Activated naive CD8-positive, alpha-beta T cell treated with anti-CD3 and anti-CD28 coated beads for 36 hours (primary cell): ENCODE measurements at regions not wholly inside any gene's neighbourhood (a gene's known extent, or its start where the extent isn't known, plus 50 kb on each side); places are given as distances from the start of the nearest gene placed in this dataset.

Experiments
- DNase-seq: peaks from one replicate; pipeline ENCODE4 v3.0.0; 2021
- H3K27ac Mint-ChIP-seq: one replicate; pipeline ENCODE4 v1.8.0; 2022; ENCODE audit warnings: mild to moderate bottlenecking, moderate library complexity, mixed read lengths
- H3K27me3 Mint-ChIP-seq: one replicate; pipeline ENCODE4 v1.8.0; 2022; ENCODE audit warnings: mild to moderate bottlenecking, mixed read lengths
- H3K36me3 Mint-ChIP-seq: one replicate; pipeline ENCODE4 v1.8.0; 2021; ENCODE audit warnings: mild to moderate bottlenecking, mixed read lengths
- H3K4me1 Mint-ChIP-seq: one replicate; pipeline ENCODE4 v1.8.0; 2021; ENCODE audit warnings: mixed read lengths
- H3K4me3 Mint-ChIP-seq: one replicate; pipeline ENCODE4 v1.8.0; 2022; ENCODE audit warnings: mild to moderate bottlenecking, moderate library complexity, mixed read lengths
- H3K9me3 Mint-ChIP-seq: one replicate; pipeline ENCODE4 v1.8.0; 2022; ENCODE audit warnings: mixed read lengths

DNA sequence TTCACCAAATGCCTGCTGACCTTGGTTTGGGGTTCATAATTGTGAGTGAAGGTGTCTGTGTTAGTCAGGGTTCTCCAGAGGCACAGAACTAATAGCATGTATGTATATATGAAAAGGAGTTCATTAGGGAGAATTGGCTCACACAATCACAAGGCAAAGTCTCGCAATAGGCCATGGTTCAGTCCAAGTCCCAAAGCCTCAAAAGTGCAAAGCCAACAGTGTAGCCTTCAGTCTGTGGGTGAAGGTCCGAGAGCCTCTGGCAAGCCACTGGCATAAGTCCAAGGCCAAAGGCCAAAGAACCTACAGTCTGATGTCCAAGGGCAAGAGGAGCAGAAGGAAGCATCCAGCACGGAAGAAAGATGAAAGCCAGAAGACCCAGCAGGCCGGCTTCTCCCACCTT lies 257.6 kb upstream of the SHH start:
- Mint-ChIP-seq H3K4me1 (peaks cover 2% of the 10 kb centered on the region), H3K27me3 (peaks cover 14% of the 10 kb centered on the region), H3K36me3 (no peaks in the 10 kb centered on the region), H3K9me3 (peaks cover 1% of the 10 kb centered on the region), H3K4me3 (no peak overlapping the region), H3K27ac (no peak overlapping the region)
- no peak for DNase-seq

DNA sequence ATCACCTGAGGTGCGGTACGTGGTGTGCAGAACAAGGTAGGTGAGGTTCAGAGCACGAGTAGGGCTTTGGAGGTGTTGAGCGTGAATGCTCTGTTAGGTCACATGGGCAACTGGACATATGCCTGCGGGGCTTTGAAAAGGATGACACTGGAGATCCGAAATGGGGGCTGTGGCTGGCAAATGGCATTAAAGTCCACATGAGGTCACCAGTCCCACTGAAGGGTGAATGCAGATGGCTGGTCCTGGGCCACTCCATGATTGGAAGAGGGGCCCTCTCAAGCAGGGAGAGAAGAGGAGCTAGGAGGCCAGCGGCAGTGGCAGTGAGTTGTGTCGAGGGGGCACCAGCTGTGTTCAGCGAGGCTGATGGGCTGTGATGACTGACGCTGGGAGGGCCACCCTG lies 254.9 kb upstream of the SHH start:
- DNase-seq: no peak
- no peak overlapping the region for H3K27ac Mint-ChIP-seq
- peaks cover 1% of the 10 kb centered on the region for H3K9me3 Mint-ChIP-seq
- H3K4me1 Mint-ChIP-seq: peaks cover 4% of the 10 kb centered on the region
- H3K36me3 Mint-ChIP-seq: no peaks in the 10 kb centered on the region
- H3K4me3 Mint-ChIP-seq: no peak overlapping the region
- H3K27me3 Mint-ChIP-seq: peaks cover 14% of the 10 kb centered on the region

- H3K4me3 Mint-ChIP-seq: no peak overlapping the region
- peaks cover 14% of the 10 kb centered on the region for H3K27me3 Mint-ChIP-seq
- H3K4me1 Mint-ChIP-seq: peaks cover 4% of the 10 kb centered on the region
- no peak overlapping the region for H3K27ac Mint-ChIP-seq
- peaks cover 1% of the 10 kb centered on the region for H3K9me3 Mint-ChIP-seq
- no peaks in the 10 kb centered on the region for H3K36me3 Mint-ChIP-seq
- no peak for DNase-seq
Measured at GRCh38 chr7:156065400-156065799, 253.1 kb upstream of the SHH start.

- H3K27ac Mint-ChIP-seq: no peak overlapping the region
- DNase-seq: no peak
Measured at GRCh38 chr7:156064971-156065386, 252.7 kb upstream of the SHH start.

DNA sequence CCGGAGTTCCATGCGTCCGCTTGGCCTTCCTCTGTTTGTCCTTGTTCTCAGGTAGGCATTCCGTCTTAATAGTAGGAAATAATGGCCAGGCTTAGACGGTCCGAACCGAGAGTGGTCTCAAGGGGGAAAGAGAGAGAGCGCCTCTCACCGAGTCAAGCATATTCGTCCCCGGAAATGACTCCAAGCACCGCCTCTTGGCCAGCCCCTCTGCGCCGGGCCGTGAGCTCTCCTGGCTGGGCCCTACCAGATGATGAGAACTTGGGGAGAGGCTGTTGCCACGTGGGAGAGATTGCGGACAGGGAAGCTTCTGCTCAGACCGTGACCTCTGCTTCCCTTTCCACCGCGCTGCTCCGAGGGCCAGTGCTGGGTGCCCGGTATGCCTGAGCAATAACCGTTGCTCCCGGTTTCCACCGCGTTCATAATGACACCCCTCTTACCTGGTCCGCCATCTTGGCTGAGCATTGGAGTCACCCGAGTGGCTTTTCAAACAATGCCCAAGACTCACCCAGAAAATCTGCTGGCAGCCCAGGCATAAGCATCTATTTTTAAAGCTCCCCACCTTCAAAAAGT lies 251.1 kb upstream of the SHH start:
- H3K4me1 Mint-ChIP-seq: peaks cover 3% of the 10 kb centered on the region
- no peaks in the 10 kb centered on the region for H3K36me3 Mint-ChIP-seq
- DNase-seq: no peak
- H3K27me3 Mint-ChIP-seq: peaks cover 14% of the 10 kb centered on the region
- no peak overlapping the region for H3K27ac Mint-ChIP-seq
- peaks cover 3% of the 10 kb centered on the region for H3K9me3 Mint-ChIP-seq
- no peak overlapping the region for H3K4me3 Mint-ChIP-seq

More at GRCh38 chr7:156064971-156065386, 252.7 kb upstream of the SHH start:
- Mint-ChIP-seq H3K4me1 (peaks cover 4% of the 10 kb centered on the region), H3K36me3 (no peaks in the 10 kb centered on the region), H3K9me3 (peaks cover 3% of the 10 kb centered on the region), H3K4me3 (no peak overlapping the region), H3K27me3 (peaks cover 14% of the 10 kb centered on the region)

- no peak for DNase-seq
- Mint-ChIP-seq H3K36me3 (no peaks in the 10 kb centered on the region), H3K9me3 (peaks cover 3% of the 10 kb centered on the region), H3K27me3 (peaks cover 14% of the 10 kb centered on the region), H3K4me1 (peaks cover 3% of the 10 kb centered on the region), H3K27ac (no peak overlapping the region), H3K4me3 (no peak overlapping the region)
Measured at GRCh38 chr7:156062286-156062685, 250.0 kb upstream of the SHH start.

- no peak for DNase-seq
- Mint-ChIP-seq H3K4me1 (peaks cover 3% of the 10 kb centered on the region), H3K4me3 (no peak overlapping the region), H3K27me3 (peaks cover 14% of the 10 kb centered on the region), H3K27ac (no peak overlapping the region), H3K36me3 (no peaks in the 10 kb centered on the region), H3K9me3 (peaks cover 3% of the 10 kb centered on the region)
Measured at GRCh38 chr7:156061689-156062255, 249.5 kb upstream of the SHH start.

DNA sequence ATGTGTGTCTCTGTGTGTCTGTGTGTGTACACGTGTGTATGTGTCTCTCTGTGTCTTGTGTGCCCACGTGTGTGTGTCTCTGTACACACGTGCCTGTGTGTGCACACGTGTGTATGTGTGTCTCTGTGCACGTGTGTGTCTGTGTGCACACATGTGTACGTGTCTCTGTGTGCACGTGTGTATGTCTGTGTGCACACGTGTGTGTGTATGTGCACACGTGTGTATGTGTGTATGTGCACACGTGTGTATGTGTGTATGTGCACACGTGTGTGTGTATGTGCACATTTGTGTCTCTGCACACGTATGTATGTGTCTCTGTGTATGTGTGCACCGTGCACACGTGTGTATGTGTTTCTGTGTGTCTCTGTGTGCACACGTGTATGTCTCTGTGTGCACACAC lies 248.7 kb upstream of the SHH start:
- Mint-ChIP-seq H3K36me3 (no peaks in the 10 kb centered on the region), H3K9me3 (peaks cover 1% of the 10 kb centered on the region), H3K27ac (no peak overlapping the region), H3K27me3 (peaks cover 6% of the 10 kb centered on the region), H3K4me3 (no peak overlapping the region), H3K4me1 (peaks cover 3% of the 10 kb centered on the region)
- no peak for DNase-seq

- Mint-ChIP-seq H3K27ac (no peak overlapping the region), H3K4me1 (no peaks in the 10 kb centered on the region), H3K27me3 (no peaks in the 10 kb centered on the region), H3K4me3 (no peak overlapping the region), H3K36me3 (no peaks in the 10 kb centered on the region), H3K9me3 (peaks cover 1% of the 10 kb centered on the region)
- DNase-seq: no peak
Measured at GRCh38 chr7:156059369-156059768, 247.1 kb upstream of the SHH start.

- Mint-ChIP-seq H3K27ac (no peak overlapping the region), H3K9me3 (peaks cover 1% of the 10 kb centered on the region), H3K4me1 (no peaks in the 10 kb centered on the region), H3K36me3 (no peaks in the 10 kb centered on the region), H3K27me3 (no peaks in the 10 kb centered on the region), H3K4me3 (no peak overlapping the region)
- no peak for DNase-seq
Measured at GRCh38 chr7:156058248-156058647, 246.0 kb upstream of the SHH start.

GRCh38 chr7:156056534-156056933 lies 244.3 kb upstream of the SHH start:
- peaks cover 1% of the 10 kb centered on the region for H3K9me3 Mint-ChIP-seq
- H3K27me3 Mint-ChIP-seq: no peaks in the 10 kb centered on the region
- no peaks in the 10 kb centered on the region for H3K4me1 Mint-ChIP-seq
- H3K4me3 Mint-ChIP-seq: no peak overlapping the region
- no peaks in the 10 kb centered on the region for H3K36me3 Mint-ChIP-seq
- DNase-seq: no peak
- no peak overlapping the region for H3K27ac Mint-ChIP-seq

DNA sequence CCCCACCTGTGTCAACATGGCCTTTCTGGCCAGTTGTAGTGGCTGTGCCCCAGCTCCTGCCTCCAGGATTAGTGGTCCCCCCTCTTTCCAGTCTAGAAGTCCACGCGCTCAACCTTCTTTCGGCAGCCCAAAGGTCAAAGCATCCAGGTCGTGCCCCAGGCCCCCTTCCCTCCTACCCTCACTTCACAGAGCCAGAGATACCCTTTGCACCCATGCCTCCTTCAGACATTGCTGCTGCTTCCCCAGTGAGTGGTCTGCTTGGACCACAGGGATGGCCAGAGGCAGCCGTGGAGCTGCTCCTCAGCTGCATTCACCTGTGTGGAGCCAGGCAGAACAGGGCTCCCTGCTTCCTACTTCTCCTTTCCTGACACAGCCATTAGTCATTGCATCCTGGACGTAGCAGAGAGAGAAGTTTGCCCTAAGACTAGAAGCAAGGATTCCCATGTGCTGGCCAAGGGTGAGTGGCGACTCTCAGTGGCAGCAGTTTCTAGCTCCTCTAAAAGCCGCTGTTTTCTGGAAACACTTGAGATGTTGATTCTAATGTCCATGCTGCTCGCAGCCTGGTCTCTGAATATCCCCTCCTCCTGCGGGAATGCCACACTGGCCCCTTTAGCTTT lies 243.1 kb upstream of the SHH start:
- H3K27ac Mint-ChIP-seq: no peak overlapping the region
- no peaks in the 10 kb centered on the region for H3K4me1 Mint-ChIP-seq
- no peaks in the 10 kb centered on the region for H3K36me3 Mint-ChIP-seq
- no peaks in the 10 kb centered on the region for H3K27me3 Mint-ChIP-seq
- no peak overlapping the region for H3K4me3 Mint-ChIP-seq
- H3K9me3 Mint-ChIP-seq: peaks cover 1% of the 10 kb centered on the region
- no peak for DNase-seq

DNA sequence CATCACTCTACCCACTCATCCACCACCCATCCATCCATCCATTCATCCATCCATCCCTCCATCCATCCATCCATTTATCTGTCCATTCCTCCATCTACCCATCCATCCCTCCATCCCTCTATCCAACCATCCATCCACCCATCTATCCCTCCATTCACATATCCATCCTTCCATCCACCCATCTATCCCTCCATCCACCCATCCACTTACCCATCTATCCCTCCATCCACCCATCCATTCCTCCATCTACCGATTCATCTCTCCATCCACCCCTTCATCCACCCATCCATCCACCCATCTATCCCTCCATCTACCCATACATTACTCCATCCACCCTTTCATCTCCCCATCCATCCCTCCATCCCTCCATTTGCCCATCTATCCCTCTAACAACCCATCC lies 239.6 kb upstream of the SHH start:
- H3K4me1 Mint-ChIP-seq: no peaks in the 10 kb centered on the region
- no peak overlapping the region for H3K4me3 Mint-ChIP-seq
- no peaks in the 10 kb centered on the region for H3K27me3 Mint-ChIP-seq
- no peaks in the 10 kb centered on the region for H3K36me3 Mint-ChIP-seq
- no peak for DNase-seq
- H3K27ac Mint-ChIP-seq: no peak overlapping the region
- peaks cover 3% of the 10 kb centered on the region for H3K9me3 Mint-ChIP-seq

DNA sequence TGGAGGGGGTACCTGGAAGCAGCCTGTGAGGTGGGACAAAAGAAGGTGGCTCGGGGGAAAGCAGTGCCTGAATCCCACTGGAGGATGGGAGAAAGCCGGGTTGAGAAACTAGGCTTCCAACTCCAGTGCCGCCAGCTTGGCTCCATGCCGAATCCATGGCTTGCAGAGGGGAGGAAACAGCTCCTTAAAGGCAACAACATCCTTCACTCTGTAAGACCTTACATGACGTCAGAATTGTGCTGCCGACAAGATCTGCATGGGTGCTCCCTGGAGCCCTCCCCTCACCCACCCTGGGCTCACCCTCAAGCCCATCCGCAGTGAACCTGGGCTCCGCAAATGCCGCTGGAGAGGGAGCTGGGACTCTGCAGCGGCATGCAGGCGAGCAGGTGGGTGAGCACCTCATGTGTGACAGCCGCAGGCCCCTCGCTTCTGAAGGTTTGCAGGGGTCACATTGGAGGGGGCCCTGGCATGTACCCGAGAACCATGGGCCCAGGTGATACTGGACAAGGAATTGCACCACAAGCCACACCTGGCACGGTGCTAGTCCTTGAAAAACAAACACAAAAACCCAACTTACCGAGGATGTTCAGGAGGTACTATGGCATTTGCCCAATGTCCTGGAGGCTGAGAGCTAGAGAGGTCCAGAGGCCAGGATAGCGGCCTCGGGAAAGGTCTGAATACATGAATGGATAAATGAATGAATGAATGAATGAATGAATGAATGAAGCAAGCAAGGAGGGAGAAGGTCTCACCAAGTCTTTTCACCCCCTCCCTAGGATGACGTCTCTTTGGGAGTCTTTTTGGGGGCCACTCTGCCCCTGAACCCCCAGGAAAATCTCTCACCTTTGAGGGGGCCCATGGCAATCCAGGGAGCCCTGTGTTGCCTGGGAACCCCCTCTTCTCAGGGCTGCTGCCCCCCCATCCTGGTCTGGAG lies 238.6 kb upstream of the SHH start:
- no peaks in the 10 kb centered on the region for H3K36me3 Mint-ChIP-seq
- H3K27ac Mint-ChIP-seq: no peak overlapping the region
- DNase-seq: no peak
- peaks cover 3% of the 10 kb centered on the region for H3K9me3 Mint-ChIP-seq
- H3K4me1 Mint-ChIP-seq: no peaks in the 10 kb centered on the region
- H3K27me3 Mint-ChIP-seq: no peaks in the 10 kb centered on the region
- no peak overlapping the region for H3K4me3 Mint-ChIP-seq

- H3K27me3 Mint-ChIP-seq: no peaks in the 10 kb centered on the region
- H3K27ac Mint-ChIP-seq: no peak overlapping the region
- no peak for DNase-seq
- no peak overlapping the region for H3K4me3 Mint-ChIP-seq
- H3K9me3 Mint-ChIP-seq: peaks cover 3% of the 10 kb centered on the region
- no peaks in the 10 kb centered on the region for H3K36me3 Mint-ChIP-seq
- H3K4me1 Mint-ChIP-seq: no peaks in the 10 kb centered on the region
Measured at GRCh38 chr7:156049366-156049765, 237.1 kb upstream of the SHH start.
